Inflammatory macrophage treated with lipopolysaccharide for 1 hour (primary cell): ENCODE measurements at regions not wholly inside any gene's neighbourhood (a gene's known extent, or its start where the extent isn't known, plus 50 kb on each side); places are given as distances from the start of the nearest gene placed in this dataset.
"Not testable (repeated sequence)": the region's sequence is repeated elsewhere in the genome, so short reads cannot be mapped to it uniquely, and the experiment has no call there.

Experiments
- DNase-seq, 2 donors: peaks; one replicate each; pipeline ENCODE4 v3.0.0-alpha.2; 2020 to 2022

DNA sequence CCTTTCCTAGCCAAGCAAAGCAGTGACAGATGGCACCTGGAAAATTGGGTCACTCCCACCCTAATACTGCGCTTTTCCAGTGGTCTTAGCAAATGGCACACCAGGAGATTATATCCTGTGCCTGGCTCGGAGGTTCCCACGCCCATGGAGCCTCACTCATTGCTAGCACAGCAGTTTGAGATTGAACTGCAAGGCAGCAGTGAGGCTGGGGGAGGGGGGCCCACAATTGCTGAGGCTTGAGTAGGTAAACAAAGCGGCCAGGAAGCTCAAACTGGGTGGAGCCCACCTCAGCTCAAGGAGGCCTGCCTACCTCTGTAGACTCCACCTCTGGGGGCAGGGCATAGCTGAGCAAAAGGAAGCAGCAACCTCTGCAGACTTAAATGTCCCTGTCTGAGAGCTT lies 635.0 kb downstream of the C12orf50 start:
- DNase-seq, result not testable (repeated sequence)

GRCh38 chr12:87388376-87388775 lies 640.8 kb downstream of the C12orf50 start:
- no peak for DNase-seq

- no peak for DNase-seq
Measured at GRCh38 chr12:87385322-87385721, 643.9 kb downstream of the C12orf50 start.

DNA sequence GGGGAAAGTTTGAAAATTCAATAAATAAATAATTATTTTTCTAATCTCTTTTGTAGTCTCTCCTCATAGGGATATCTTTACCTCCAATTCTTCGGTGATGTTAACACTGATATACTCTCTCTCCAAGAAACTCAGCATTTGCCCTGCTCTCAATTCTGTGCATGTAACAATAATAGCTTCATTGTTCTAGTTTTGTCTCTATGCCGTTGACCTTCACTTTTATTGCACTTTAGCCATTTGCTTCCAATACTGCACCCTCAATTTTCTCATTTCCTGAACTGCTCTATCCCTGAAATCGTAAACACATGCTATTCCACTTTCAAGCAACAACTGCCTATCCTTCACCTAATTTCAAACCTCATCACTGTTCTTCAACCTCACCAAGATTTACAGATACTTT lies 645.0 kb downstream of the C12orf50 start:
- no peak for DNase-seq

DNA sequence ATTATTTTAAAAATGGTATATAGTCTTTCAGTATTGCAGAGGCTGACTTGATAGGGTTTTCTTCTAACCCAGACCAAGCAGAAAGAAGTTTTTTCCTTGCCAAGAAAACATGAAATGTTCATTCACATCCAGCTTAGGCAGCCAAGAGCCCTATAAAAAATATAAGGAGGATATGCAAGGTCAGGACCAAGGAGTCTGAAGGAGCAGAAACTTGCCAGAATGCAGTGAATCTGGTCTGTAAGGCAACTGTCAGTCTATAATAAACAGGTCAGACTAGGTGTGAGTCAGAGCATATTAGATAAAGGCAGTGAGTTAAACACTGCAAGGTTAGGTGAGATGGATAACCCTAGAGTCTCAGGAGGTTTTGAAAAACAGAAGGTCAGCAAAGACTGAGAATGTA lies 645.5 kb downstream of the C12orf50 start:
- no peak for DNase-seq

DNA sequence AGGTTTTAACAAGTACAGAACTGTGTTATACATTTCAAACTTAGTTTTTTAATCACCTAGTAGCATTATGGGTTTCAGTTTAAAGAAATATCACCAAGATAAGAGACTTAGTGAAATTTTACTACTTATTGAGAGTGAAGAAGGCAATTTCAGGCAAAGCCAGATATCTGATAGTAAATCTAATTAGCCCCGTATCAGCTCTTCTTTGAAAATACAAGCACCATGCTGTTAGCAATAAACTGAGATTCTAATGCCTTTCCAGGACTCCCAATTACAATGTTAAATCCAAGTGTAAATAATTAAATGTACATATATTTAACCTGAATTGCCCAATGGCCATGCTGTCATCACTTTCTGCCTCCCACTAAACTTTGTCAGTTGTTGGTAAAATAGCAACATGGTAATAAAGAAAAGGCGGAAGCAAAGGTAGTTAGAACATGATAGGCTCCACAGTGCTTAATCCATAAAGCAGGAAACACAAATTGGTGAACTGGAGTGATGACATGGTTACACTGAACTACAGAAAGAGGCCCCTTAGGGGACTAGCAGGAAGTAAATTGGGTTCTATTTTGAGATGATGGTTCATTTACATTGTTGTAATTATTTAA lies 646.1 kb downstream of the C12orf50 start:
- no peak for DNase-seq

DNA sequence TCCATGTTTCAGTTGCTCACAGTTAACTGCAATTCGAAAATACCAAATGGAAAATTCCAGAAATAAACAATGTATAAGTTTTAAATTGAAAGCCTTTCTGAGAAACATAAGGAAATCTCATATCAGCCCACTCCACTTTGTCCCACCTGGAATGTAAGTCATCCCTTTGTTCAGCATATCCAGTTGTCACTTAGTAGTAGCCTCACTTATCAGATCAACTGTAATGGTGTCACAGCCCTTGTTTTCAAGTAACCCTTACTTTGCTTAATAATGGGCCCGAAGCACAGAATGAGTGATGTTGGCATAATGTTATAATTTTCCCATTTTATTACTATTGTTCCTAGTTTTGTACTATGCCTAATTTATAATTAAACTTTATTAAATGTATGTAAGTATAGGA lies 646.8 kb downstream of the C12orf50 start:
- no peak for DNase-seq

DNA sequence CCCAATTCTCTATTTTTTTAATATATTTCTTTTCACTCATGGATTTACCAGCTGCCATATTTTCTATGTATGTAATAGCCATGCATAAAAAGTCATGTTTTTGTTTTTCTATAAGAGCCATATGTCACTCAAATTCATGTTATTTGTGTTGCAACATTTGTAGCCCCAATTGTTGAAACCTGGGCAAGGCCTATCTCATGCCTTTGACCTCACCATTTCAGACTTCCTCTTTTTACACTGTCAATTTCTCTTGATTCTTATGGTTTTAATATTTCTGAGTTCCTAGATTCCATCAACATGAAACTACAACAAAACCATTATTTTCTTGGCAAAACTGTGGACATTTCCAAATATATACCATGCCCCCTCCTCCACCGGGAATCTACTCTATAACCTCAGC lies 647.5 kb downstream of the C12orf50 start:
- peak; percentile 0 to 1 for DNase-seq

DNA sequence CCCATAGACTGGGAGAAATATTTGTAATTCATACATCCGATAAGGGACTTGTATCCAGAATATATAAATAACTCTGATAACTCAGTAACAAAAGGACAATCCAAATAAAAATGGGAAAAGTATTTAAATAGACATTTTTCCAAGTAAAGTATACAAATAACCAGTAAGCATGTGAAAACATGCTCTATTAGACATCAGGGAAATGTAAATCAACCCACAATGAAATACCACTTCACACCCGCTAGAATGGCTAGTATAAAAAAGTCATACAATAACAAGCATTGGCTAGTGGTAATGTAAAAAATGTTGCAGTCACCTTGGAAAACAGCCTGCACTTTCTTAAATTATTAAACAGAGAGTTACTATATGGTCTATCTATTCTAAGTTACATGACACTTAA lies 650.7 kb downstream of the C12orf50 start:
- no peak for DNase-seq

DNA sequence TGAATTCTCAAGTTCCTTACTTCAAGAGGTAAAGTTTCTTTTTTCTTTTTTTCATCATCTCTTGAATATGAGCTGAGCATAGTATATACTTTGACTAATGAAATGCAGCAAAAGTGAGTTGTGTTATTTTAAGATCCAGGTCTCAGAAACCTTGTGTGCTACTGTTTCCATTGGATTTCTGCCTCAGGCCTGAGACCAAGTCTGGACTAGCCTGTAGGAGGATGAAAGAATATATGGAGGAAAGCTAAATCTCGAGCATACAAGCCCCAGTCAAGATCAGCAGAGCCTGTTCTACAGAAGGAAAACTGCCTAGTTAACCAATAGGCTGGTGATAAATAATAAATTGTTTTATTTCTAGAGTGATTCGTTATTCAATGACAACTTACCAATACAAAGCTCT lies 652.5 kb downstream of the C12orf50 start:
- DNase-seq, result no peak

DNA sequence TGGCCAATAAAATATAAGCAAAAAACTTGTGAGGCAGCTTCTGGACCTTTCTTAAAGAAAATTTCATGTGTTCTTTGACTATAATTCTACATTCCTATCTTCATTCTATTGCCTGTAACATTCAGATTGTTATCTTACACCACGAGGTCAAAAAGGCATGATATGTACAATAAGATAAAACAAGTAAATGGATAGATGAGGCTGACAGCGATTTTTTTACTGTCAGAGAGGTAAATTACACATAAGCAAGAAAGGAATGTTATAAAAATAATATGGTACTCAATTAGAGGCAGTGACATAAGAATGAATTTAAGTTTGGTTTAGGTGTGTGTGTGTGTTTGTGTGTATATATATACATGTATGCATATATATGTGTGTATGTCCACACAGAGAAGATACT lies 660.0 kb downstream of the C12orf50 start:
- no peak for DNase-seq

GRCh38 chr12:87368259-87368658 lies 660.9 kb downstream of the C12orf50 start:
- no peak for DNase-seq

DNA sequence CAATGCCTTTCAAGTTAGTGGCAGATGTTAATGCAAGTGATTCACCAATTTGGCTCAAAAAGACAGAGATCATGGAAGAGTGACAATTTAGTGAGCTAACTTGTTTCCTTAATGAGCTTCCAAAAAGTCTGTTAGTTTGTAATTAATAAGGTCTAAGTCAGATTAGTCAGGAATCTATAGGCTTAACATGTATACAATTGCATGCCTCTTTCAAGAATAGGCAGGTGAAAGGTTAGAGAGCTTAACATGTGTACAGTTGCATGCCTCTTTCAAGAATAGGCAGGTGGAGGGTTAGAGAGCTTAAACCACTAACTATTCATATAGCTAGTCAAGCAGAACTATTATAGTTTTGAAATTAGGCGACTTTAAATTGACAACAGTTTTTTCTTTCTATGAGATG lies 663.8 kb downstream of the C12orf50 start:
- DNase-seq, result no peak

DNA sequence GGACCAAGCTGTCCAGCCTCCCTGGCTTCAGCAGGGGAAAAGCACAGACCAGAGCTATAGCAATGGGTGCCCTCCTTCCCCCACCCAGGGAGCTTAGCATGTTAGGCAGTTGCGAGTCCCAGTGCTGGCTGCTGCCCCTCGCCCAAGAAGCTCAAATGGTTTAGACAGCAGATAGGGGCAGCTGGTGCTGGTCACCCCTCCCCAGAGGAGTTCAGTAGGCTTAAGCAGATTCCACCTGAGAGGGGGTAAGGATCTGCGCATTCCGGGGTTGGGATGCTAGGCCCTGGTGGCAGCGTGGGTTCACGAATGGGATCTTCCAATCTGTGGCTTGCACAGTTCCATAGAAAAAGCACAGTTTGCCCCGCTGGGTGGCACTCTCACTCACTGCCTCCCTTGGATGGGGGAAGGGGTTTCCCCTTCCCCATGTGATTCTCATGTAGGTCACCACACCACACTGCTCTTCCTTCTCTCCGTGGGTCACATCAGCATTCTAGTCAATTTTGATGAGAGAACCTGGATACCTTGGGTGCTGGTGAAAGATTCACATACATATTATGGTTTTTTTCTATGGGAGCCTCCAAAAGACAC lies 665.6 kb downstream of the C12orf50 start:
- no peak for DNase-seq

DNA sequence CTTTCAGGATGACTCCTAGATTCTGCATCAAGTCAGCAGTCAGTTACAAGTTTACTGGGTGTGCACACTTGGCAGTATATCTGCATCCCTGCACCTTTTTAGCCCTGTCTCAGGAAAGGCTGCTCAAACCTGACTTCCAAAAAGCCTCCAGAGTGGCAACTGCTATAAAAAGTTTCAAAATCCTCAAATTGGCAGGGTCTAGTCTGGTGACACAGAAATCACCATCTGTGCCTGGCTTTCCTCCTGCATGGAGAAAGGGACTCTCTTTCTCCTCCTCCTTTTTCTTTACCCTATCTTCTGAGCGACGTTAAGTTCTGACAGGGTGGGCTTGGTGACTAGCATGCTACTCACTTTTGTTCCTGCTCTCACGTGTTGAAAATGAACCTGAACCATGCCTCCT lies 679.5 kb downstream of the C12orf50 start:
- DNase-seq, result no peak

- DNase-seq, result no peak
Measured at GRCh38 chr12:87348071-87348470, 681.1 kb downstream of the C12orf50 start.

- DNase-seq, result no peak
Measured at GRCh38 chr12:87344699-87345098, 684.5 kb downstream of the C12orf50 start.

DNA sequence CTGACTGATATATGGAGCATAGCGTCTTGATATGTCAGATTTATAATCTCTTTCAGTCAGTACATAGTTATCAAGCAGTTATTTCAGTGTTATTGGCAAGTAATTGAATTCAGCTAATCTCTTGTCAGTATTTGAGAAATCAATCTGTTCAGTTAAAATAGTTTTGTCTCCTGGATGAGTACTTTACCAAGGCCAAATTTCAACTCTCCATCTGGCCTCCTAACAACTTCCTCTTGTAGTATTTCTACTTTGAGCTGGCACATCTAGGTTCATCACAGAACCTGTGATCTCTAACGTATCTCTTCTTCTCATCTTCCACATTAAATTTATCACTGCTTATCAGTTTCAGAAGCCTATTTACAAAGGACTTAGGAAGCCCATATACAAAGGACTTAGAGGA lies 690.5 kb downstream of the C12orf50 start:
- no peak for DNase-seq

DNA sequence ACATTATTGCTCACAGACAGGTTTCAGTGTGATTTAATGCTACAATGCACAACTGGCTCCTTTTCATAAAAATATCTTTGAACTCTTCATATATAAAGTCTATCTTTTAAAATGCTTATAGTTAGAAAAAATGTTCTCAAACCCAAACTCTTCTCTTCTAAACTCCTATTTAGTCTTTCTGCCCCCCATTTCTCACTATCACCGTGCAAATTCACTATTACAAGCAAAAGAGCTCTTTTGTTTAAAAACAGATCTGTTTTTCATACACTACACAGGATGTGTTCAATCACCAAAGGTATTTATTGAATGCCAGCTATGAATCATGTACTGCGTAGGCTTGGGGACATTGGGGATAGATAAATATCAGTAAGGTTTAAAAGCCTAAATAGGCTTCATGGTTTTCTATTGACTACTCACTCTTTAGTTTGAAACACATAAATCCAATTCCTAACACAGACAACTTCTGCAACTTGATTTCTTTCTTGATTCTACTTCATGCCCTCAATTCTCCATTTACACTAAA lies 692.3 kb downstream of the C12orf50 start:
- no peak for DNase-seq

- DNase-seq, result no peak
Measured at GRCh38 chr12:87332987-87333726, 696.0 kb downstream of the C12orf50 start.

- DNase-seq, result not testable (repeated sequence)
Measured at GRCh38 chr12:87330071-87330555, 699.1 kb downstream of the C12orf50 start.

DNA sequence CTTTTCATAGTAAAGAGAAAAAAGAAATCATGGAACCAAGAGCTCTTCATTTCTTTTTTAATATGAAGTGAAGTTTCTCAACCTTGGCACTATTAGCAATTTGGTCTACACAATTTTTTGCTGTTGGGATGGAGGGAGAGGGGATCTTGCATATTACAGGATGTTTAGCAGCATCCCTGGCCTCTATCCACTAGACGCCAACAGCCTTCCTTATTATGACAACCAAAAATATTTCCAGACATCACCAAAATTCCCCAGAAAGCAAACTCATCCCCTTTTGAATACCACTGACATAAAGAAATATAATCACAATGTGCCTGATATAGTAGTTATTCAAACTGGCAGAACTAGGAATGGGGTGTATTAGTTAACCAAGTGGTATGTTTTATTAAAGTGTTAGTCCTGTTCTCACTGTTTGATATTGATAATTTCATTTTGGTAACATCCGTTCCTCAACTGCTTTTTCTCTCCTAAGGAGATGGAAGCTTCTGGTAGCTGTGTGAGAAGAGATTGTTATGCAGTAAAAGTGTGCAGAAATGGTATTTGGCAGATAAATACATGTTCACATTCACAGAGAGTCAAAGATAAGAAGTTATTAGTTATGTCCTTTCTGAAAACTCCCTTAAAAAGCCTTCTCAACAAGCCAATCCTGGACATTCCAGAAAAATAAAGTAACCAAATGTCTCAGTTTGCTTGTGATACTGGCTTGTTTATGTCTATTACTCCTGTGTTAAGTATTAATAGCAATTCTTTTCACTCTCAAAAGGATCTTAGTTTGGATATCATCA lies 699.9 kb downstream of the C12orf50 start:
- DNase-seq, result no peak

DNA sequence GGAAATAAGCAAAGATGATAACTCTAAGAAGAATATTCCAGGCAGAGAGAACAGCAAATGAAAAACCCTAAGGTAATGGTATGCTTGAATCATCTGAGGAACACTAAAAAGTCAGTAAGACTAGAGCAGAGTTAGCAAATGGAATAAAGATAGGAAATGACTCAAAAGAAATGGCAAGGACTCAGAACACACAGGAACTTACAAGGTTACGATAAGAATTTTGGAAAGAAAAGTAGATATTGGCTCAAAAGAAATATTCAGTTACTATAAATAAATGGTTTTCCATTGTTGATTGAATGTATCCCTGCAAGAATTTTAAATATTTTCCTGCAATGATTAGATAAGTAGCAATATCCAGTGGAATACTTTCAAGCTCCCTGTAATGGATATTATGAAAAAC lies 705.8 kb downstream of the C12orf50 start:
- no peak for DNase-seq
